Stimulated activated CD8-positive, alpha-beta memory T cell treated with anti-CD3 and anti-CD28 coated beads, Interleukin-4, amount 100 ng/mL, for 1 hour (primary cell): ENCODE measurements at regions not wholly inside any gene's neighbourhood (a gene's known extent, or its start where the extent isn't known, plus 50 kb on each side); places are given as distances from the start of the nearest gene placed in this dataset.
"Not testable (repeated sequence)": the region's sequence is repeated elsewhere in the genome, so short reads cannot be mapped to it uniquely, and the experiment has no call there.

Experiments used
- DNase-seq, 2 donors: peaks; one replicate each; pipeline ENCODE4 v3.0.0-alpha.2; 2020; ENCODE audit warnings: low read depth in 2 of 2, low spot score in 1 of 2

DNA sequence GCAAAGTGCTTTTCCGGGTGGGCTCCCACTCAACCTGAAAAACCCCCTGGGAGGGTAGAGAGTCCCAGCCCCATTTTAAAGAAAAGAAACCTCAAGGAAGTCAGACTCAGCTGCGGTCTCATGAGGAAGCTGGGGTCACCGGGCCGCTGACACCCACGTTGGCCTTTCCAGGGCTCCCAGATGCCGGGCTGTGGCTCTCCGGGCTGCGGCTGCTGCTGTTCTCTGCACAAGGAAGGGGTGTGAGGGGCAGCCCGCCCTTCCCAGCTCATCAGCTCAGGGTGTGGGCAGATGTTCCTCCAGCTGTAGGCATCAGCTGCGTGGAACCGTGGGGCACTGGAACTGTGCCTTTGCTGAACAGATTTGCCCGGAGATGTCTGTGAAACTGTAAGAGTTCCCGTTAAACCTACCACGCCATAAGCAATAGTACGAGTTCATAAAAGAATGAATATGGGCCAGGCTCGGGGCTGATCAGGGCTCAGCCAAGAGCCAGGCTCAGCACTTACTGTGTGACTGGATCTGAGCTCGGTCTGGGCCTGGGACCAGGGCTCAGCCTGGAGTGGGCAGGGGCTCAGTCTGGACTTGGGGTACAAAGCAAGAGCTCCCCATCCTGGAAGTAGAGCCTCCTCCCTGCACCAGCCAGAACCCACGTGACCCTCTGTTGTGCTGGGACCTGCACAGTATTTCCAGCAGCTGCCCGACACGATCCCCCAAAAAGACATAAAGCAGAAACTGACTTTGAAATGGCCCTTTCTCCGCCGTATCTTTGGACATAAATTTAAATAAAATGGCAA lies 130.2 kb upstream of the PPP1R26 start:
- no peak for DNase-seq

DNA sequence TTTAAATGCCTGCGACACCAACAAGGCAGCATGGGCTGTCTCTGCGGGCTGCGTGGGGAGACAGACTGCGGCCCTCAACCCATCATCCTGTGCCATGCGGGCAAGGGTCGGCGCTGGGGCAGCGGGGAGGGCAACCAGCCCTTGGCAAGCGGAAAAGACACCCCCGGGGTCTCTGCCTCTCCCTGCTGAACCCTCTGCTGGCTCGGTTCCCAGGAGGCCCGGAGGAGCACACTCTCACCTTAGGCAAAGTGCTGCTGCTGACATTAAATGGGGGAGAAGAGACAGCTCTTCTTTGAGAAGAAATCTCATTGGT lies 129.6 kb upstream of the PPP1R26 start:
- DNase-seq, result no peak

DNA sequence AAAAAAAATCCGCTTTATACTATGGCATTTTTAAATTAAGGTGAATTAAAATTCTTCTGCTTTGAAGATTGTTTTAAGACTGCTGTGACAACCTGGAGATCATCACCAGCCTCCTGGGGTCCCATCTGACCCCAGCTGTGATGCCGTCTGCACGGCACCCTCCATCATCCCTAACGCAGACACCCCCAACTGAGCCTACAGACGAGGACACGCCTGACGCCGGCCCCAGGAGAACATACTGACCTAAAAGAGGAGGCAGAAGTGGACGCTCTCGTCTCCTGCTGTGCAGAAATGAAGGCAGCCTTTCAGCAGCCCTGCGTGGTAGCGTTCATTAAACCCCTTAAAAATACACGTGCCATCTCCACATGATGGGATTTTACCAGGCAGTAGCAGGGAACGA lies 125.6 kb upstream of the PPP1R26 start:
- no peak for DNase-seq

DNA sequence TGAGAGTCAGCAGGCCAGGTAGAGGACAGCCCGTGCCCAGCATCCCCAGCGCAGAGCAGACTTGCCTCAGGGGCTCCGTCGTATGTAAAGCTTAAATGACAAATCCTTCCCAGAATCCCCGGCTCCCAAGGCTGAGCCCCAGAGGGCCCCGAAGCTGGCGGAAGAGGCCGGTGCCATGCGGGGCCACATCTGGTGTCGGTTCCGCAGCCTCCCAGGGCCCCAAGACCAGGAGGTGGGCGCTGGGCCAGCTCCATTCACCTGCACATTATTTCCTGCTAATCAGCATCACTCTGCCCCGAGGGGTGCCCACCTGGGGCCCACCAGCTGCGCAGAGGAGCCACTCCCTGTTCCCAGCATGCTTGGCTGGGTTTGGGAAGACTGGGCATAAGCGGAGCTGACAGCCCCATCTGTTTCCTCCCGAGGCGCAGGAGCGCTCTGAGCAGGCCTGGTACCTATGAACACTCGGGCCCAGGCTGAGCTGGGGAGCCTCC lies 124.0 kb upstream of the PPP1R26 start:
- no peak for DNase-seq

DNA sequence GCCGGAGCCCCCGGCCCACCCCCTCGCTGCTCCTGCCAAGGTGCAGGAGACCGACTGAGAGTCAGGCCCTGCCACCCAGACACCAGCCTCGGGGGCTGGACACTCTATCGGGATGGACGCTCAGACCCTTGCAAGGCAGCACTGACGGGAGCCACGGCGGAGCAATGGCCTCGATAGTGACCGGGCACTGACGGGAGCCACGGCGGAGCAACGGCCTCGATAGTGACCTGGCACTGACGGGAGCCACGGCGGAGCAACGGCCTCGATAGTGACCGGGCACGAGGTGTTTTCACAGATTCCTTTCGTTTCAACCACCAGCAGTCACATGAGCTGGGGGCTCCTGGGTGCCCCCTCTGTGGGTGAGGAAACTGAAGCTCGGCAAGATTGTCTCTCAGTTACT lies 123.6 kb upstream of the PPP1R26 start:
- no peak for DNase-seq

DNA sequence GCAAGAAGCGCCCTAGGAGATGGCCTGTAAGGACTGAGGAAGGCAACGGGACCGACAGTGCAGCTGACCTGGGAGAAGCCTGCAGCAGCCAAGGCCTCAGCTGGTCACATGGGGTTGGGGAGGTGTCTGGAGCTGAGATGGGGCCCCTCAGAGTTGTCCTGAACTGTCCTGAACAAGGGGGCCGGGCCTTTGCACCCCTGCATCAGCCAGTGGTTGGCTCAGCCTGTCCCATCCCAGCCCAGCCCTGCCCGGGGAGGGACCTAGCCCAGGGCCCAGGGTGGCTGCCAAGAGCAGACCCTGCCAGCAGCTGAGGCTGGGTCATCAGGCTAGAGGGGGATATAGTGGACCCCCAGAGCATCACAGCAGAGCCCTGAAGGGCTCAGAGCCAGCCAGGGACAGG lies 122.8 kb upstream of the PPP1R26 start:
- no peak for DNase-seq

DNA sequence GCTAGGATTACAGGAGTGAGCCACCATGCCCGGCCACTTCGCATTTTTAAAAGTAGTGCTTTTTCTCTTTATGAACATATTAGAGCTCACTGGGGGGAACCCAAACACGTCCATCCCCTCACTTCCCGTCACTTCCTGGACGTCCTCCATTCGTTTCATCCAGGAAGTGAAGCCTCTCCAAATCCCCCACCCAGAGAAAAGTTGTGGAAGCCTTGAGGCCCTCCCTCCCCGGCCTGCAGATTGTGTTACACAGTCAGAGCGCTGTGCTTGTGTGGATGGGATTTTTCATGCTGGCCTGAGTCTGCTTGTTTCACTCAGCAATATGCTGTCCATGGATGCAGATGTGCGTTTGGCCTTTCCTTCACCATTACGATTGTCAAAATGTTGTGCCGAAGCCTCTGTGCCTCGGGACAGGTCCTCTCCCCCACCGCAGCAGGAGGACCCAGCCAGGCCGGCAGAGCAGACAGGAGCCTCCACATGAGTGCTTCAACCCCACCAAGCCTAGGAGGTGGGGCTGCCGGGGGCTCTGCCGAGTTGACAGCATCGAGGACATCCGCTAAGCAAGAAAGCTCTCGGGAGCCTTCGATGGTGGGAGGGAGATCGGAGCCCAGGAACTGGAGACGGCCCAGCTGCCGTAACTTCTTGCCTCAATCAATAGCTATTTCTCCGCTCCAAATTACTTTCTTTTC lies 121.6 kb upstream of the PPP1R26 start:
- no peak for DNase-seq

DNA sequence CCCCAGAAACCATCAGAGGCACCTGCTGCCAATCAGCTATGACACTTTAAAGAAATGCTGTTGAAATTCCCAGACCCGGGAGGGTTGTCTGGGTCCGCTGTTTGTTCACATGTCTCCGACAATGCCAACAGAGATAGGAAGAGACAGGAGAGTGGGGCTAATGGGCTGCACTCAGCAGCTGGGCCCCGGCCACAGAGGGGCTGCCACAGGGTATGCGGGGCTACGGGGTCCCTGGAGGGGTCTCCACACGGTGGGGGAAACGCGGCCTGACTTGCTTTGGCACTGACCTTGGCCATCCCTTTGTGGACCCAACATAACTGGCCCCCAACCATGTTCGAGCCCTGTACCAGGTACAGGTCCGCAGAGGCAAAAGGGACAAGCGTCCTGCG lies 121.0 kb upstream of the PPP1R26 start:
- no peak for DNase-seq

DNA sequence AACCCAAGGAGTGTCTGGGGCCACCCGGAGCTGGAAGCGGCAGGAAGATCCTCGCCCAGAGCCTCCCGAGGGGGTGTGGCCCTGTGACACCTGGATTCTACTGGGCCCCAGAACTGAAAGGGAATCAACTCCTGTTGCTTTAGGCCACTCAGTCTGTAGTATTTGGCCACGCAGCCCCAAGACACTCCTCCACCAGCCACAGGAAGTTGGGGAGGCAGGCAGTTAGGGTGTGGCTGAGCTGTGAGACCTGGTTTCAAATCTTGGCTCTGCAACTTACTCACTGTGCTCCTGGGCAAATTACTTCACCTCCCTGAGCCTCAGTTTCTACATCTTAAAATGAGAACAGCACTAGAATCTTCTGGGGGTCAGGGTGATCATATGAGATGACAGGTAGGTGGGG lies 119.8 kb upstream of the PPP1R26 start:
- no peak for DNase-seq

DNA sequence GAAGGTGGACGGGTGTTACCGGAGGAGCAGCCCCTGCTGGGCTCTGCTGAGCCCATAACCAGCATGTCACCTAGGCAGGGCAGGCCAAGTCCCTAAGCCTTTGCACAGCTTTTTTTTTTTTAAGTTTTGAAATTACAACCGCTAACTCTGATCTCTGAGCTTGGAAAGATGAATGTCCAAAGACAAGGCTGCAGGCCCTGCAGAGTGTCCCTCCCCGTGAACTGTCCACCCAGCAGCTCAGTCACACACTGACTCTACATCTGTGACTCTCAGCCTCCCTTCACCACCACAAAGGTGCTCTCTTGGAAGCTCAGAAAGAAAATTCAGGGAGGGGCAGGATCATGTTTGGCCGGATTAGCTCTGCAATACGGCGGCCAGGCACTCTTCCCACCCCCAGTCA lies 119.0 kb upstream of the PPP1R26 start:
- no peak for DNase-seq

DNA sequence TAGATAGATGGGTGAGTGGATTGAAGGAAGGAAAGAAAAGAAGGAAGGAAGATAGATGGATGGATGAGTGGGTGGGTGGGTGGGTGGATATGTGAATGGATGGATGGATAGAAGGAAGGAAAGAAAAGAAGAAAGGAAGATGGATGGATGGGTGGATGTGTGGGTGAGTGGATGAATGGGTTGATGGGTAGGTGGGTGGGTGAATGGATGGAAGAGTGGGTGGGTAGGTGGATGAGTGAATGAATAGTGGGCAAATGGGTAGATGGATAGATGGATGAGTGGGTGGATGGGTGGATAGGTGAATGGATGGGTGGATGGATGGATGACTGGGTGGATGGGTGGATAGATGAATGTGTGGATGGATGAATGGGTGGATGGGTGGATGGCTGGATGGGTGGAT lies 117.9 kb upstream of the PPP1R26 start:
- not testable (repeated sequence) for DNase-seq

DNA sequence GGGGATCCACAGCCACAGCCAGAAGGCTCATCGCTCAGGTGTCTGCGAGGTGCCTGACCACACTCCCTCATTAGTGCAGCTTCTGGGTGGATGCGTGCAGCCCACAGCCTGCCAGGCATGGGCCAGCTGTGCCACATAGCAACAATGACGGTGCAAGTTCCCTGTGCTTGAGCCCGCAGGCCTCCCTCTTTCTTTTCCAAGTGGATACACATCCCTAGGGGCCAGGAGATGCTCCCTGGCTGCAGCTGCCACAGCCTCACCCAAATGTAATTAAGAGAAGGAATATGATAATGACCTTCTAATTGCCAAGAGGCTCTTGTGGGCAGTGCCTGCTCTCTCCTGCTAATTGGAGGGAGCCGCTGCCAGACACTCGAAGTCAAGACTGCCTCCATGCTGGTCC lies 116.0 kb upstream of the PPP1R26 start:
- DNase-seq, result no peak

DNA sequence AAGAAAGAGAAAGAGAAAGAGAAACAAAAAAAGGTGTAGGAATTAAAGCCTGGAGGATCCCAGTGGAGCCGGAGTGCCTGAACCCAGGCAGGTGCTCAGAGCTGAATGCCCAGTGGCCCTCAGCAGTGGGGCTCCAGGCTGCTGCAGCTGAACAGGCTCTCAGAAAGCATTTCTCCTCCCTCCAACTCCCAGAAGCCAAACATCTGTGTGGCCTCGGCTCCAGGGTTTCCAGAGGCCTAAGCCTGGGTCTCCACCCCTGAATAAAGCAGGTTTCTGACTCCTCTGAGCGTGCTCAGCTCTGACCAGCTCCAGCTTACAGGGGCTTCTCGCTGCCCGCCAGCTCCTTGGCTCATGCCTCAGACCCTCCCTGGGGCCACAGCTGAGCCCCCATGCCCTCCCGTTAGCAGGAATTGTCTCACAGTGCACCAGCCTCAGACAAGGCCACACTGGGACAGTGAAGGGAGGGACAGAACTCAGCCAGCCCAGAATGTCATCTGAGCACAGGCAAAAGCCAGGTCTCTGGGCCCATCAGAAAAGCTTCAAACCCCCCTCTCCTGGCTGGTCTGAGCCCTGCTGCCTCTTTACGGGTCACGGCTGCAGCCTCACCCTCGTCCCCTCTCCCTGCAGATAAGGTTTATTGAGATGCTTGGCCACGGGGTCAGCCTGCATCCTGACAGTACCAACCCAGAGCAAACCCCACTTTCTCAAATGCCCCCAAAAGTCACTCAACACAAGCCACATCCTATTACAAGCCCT lies 114.4 kb upstream of the PPP1R26 start:
- DNase-seq, result no peak

DNA sequence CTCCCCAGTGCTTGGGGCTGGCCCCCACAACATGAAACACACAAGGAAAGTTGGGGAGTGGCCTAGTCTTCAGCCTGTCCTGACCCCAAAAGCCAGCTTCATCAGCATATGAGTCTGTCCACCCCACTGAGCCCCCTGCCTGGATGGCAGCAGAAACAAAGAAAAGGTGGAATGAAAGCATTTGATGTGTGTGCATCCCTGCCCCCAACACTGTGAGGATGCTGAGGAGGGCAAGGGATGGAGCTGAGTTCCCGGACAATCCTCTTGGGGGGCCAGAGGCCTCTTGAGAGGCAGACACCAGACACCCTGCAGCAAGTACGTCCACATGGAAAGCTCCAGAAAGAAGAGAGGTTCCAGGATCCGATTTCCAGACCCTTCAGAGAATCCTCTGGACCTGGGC lies 113.5 kb upstream of the PPP1R26 start:
- DNase-seq, result no peak

DNA sequence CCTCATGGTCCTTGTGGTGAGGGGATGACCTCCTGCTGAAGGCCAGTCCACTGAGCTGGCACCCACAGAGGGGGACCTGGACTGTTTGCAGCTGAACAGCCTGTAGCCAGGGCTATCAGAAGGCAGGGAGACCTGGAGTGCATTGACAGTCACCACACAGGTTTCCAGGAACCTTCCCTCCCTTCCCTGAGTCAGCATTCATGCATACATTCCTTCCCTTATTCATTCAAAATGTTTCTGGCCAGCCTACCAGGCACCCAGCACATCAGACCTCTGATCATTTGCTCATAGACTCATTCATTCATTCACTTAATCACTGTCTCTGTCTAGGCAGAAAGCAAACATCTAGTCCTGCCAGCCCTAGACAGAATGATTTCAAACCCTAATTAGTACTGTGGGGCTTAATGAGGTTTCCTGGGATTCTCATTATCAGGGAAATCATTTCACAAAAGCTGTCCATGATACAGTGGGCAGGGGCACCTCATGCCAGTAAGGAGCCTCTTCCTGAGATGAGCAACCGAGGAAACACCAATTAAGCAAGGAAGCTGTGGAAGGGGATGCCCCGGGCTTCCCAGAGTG lies 110.1 kb upstream of the PPP1R26 start:
- no peak for DNase-seq

DNA sequence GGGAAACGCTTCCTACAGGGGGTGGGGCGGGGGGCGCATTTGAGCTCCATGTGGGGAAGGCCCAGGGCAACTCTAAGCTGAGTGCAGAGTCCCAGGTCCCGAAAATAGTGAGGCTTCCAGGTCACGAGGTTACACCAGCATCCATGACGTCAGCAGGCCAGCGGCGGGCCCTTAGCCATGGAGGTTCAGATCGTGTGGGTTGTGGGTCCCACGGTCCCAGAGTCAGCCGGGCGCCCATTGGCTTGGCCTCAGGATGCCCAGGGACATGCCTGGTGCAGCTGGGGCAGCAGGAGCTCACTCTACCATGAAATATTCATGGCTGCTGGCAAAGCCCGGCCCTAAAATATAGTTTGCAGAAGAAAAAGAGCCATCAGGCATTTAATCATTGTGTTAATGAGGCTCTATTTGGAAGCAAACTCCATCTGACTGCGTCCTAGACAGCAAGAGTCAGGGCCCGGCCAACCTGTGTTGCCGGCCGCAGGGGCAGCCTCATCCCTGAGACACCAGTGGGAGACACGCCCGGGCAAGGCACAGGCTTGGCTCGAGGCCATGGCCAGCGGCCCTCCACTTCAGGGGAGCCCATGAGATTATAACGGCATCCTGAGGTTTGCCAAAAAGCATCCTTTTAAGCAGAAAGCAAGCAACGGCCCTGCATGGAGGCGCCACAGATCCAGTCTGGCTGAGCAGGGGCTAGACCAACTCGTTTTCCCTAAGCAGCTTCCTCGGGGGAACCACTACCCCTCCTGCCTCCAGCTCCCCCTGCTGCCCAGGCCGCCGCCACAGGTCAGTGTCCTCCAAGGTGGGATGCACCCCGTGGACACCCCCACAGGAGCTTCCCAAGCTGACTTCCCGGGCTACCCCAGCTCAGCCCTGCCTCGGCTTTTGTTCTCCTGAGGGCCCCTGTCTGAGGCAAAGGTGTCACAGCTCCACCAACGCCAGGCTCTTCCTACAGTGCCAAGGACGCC lies 108.9 kb upstream of the PPP1R26 start:
- DNase-seq, result no peak

DNA sequence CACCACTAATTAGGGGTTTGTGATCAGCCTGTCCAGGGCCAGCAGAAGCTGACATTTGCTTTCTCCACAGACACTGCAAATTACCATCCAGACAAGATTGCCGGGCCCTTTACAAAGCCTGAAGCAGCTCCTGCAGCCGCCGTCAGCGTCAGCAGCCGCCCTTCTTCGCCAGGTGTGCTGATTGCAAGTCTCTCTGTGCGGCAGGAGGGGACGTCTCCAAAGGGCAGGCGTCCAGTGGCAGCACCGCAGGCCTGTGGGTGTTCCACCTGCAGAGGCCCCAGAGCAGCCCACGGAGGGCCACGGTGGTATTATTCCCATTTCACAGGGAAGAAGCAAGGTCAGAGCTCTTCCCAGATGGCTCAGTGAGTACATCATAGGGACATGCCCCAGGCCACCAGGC lies 108.0 kb upstream of the PPP1R26 start:
- no peak for DNase-seq

DNA sequence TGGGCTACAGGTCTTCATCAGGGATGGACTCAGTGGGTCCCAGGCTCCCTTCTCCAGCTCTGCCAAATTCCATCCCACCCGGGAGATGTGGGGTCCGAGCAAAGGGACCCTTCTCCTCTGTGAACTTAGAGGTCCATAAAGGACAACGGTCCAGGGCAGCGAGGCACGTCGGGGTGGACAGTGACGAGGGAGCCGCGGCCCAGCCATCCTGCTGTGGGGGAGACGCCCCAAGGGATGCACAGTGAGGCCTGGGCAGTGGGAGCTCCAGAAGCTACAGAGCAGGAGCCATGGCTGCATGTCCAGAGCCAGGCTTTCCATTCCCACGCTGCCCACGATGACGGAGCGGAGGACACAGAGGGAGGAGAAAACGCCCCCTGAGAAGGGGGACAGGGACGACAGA lies 107.5 kb upstream of the PPP1R26 start:
- no peak for DNase-seq

DNA sequence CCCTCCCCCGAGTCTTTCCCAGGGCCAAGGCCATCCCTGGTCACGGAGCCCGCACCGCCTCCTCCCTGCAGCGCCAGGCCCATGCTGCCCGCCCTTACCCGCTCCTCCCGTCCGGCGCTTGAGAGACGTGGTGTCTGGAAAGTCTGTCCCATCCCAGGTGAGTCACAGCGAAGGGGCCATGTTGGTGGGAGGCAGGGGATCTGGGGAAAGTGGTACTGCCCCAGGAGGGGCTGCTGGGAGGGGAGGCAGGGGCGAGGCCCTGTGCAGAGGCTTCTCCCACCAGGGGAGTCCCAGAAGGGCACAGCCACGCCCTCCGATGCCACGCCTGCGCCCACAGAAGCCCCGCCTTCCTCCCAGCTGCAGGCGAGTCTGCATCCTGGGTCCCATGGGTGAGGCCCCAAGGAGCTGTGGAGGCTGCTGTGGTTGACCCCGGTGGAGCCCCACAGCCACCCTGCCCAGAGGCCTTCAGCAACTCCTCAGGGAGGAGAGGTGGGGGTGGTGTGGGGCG lies 107.0 kb upstream of the PPP1R26 start:
- no peak for DNase-seq

DNA sequence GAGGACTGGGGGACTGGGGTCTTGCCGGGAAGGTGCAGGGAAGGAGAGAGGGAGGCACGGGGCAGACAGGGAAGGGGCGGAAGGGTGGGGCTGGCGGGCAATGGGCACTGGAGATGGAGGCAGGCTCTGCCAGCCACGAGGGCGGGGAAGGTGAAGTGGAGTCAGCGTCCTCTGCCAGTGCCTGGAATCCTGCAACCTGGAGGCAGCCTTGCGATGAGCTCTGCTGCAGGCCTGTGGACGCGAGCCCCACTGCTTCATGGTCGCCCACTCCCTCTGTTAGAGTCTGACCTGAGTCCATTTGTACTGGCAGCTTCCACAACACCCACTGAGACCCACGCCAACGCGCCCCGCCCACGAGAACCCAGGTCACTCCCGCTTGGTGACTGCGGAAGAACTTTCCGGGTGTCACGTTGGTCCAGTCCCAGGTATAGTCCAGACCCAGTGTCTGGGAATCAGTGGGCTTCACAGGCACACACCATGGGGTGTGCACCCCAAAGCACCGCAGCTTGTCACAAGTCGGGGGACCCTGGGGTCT lies 106.4 kb upstream of the PPP1R26 start:
- no peak for DNase-seq
